ENCODE measurements at regions not wholly inside any gene's neighbourhood (a gene's known extent, or its start where the extent isn't known, plus 50 kb on each side); places are given as distances from the start of the nearest gene placed in this dataset.

GRCh38 chr5:71910741-71911140 lies 191.7 kb downstream of the CARTPT start:
- TF ChIP-seq EP300 (IDR thresholded peaks at IDR 0.05): no peak
- TF ChIP-seq, protein P1, sequence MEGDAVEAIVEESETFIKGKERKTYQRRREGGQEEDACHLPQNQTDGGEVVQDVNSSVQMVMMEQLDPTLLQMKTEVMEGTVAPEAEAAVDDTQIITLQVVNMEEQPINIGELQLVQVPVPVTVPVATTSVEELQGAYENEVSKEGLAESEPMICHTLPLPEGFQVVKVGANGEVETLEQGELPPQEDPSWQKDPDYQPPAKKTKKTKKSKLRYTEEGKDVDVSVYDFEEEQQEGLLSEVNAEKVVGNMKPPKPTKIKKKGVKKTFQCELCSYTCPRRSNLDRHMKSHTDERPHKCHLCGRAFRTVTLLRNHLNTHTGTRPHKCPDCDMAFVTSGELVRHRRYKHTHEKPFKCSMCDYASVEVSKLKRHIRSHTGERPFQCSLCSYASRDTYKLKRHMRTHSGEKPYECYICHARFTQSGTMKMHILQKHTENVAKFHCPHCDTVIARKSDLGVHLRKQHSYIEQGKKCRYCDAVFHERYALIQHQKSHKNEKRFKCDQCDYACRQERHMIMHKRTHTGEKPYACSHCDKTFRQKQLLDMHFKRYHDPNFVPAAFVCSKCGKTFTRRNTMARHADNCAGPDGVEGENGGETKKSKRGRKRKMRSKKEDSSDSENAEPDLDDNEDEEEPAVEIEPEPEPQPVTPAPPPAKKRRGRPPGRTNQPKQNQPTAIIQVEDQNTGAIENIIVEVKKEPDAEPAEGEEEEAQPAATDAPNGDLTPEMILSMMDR (IDR thresholded peaks at IDR 0.05): no peak

All from suprapubic skin (tissue), 3 donors.